Smooth muscle cell of the brain vasculature (primary cell): ENCODE measurements at regions not wholly inside any gene's neighbourhood (a gene's known extent, or its start where the extent isn't known, plus 50 kb on each side); places are given as distances from the start of the nearest gene placed in this dataset.
"Not testable (repeated sequence)": the region's sequence is repeated elsewhere in the genome, so short reads cannot be mapped to it uniquely, and the experiment has no call there.

Experiments
- DNase-seq: peaks from one replicate; pipeline ENCODE4 v3.0.0-alpha.2; 2012; ENCODE audit warnings: low read depth, low spot score

DNA sequence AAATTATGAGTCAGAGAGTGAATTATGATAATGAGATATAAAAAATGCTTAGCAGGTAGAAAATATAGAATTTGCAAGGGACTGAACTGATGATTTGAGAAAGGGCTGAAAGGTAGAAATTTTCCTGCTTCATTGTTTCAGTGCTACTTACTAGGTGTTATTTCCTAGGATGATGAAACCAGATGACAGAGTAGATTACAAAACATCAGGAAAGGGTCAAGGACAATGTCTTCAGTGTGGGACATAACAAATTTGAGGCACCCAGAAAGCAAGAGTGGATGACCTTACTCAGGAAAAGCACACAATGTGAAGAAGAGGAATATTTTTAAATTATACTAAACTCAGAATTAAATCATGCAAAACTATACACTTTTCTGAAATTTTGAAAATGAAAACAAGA, 102.1 kb downstream of the SHCBP1 start:
- DNase-seq = no peak

DNA sequence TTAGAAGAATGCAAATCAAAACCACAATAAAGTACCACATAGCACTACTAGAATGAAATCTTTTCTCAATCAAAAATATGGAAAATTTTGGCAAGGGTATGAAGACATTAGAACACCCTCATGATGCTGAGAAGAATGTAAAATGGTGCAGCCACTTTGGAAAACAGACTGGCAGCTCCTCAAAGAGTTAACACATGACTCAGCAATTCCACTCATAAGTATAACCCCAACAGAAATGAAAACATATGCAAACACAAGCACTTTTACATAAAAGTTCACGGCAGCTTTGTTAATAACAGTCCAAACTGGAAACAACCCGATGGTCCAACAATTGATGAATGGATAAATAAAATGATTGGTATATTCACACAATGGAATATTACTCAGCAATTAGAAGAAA, 124.5 kb downstream of the SHCBP1 start:
- no peak for DNase-seq

DNA sequence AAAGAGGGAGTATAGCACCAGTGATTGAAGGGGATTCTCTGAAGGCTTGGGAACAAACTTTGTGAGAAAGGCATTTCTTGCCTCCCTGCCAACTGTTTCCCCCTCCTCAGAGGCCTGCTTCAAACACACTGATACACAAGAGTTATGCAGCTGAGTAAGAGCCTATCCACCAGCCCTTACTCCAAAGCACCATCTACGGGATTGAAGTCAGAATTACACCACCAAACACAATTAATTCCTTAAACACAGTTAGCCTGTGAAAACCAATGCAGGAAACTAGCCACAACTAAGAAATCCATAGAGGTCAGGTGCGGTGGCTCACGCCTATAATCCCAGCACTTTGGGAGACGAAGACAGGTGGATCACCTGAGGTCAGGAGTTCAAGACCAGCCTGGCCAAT, 138.3 kb downstream of the SHCBP1 start:
- DNase-seq = no peak

DNA sequence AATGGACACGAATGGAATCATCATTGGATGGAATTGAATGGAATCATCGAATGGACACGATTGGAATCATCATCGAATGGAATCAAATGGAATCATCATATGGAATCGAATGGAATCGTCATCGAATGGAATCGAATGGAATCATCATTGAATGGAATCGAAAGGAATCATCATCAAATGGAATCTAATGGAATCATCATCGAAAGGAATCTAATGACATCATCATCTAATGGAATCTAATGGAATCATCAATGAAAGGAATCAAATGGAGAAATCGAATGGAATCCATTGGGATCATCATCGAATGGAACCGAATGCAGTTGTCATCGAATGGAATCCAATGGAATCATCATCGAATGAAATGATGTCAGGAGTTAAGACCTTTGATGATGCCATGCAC, 154.9 kb downstream of the SHCBP1 start:
- no peak for DNase-seq

DNA sequence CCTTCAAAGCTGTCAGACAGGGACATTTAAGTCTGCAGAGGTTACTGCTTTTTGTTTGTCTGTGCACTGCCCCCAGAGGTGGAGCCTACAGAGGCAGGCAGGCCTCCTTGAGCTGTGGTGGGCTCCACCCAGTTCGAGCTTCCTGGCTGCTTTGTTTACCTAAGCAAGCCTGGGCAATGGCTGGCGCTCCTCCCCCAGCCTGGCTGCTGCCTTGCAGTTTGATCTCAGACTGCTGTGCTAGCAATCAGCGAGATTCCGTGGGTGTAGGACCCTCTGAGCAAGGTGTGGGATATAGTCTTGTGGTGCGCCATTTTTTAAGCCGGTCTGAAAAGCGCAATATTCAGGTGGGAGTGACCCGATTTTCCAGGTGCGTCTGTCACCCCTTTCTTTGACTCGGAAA, 166.4 kb downstream of the SHCBP1 start:
- DNase-seq = not testable (repeated sequence)

DNA sequence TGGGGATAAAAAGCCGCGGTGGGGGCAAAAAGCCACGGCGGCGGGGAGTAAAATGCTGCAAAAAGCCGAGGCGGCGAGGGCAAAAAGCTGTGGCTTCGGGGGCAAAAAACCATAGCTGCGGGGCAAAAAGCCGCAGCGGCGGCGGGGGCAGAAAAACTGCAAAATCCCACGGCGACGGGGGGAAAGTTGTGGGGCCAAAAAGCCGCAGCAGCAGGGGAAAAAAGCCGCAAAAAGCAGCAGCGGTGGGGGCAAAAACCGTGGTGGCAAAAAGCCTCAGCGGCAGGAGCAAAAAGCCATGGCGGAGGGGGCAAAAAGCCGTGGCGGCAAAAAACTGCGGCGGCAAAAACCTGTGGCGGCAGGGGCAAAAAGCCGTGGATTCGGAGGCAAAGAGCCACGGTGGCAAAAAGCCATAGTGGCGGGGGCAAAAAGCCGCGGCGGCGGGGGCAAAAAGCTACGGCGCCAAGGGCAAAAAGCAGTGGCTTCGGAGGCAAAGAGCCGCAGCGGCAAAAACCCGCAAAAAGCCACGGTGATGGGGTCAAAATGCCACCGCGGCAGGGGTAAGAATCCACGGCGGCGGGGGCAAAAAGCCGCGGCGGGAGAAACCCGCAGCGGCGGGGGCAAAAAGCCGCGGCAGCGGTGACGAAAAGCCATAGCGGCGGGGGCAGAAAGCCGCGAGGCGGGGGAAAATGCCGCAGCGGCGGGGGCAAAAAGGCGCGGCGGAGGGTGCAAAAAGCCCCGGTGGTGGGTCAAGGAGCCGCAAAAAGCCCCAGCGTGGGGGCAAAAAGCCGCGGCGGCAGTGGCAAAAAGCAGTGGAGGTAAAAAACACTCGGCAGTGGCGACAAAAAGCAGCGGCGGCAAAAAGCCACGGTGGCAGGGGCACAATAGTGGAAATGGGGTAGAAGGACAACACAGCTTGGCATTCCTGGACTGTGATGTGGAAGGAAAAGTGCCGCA, 192.8 kb downstream of the SHCBP1 start:
- DNase-seq = no peak

DNA sequence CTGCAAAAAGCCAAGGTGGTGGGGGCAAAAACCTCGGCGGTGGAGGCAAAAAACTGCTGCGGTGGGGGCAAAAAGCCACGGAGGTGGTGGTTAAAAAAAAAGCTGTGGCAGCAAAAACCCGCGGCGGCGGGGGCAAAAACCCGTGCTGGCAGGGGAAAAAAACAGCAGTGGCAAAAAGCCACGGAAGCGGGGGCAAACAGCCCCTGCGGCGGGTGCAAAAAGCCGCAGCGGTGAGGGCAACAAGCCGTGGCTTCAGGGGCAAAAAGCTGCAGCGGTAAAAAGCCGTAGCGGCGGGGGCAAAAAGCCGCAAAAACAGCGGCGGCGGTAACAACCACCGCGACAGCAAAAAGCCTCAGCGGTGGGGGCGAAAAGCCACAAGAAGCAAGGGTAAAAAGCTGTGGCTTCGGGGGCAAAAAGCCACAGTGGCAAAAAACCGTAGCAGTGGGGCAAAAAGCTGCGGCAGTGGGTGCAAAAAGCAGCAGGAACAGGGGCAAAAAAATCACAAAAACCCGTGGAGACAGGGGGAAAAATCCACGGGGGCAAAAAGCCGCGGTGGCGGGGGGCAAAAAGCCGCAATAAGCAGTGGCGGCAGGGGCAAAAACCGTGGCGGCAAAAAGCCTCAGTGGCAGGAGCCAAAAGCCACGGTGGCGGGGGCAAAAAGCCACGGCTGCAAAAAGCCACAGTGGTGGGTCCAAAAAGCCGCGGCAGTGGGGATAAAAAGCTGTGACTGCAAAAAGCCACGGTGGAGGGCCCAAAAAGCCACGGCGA, 193.7 kb downstream of the SHCBP1 start:
- DNase-seq = no peak

DNA sequence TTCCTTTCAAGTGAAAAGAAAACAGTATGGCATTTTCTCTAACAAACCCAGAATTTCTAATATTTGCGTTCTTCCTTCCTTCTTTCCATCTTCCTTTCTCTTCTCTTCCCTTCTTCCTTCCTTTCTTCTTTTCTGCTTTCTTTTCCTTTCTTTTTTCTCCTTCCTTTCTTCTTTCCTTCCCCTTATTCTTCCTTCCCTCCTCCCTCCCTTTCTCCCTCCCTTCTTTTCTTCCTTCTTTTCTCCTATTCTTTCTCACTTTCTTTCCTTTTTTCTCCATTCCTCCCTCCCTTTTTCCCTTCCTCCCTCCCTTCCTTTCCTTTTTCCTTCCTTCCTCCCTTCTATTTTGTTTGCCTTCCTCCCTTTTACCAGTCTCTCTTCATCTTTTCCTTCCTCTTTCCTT, 194.8 kb downstream of the SHCBP1 start:
- no peak for DNase-seq

DNA sequence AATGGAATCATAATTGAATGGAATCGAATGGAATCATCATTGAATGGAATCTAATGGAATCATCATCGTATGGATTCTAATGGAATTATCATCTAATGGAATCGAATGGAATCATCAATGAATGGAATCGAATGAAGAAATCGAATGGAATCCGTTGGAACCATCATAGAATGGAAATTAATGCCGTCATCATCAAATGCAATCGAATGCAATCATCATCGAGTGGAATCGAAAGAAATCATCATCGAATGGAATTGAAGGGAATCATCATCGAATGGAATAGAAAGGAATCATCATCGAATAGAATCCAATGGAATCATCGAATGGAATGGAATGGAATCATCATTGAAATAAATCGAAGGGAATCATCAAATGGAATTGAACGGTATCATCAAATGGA, 217.2 kb downstream of the SHCBP1 start:
- no peak for DNase-seq

DNA sequence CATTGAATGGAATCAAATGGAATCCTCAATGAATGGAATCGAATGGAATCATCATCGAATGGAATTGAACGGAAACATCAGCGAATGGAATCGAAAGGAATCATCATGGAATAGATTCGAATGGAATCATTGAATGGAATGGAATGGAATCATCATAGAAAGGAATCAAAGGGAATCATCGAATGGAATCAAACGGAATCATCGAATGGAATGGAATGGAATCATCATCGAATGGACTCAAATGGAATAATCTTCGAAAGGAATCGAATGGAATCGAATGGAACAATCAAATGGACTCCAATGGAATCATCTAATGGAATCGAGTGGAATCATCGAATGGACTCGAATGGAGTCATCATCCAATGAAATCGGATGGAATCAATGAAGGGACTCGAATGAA, 222.6 kb downstream of the SHCBP1 start:
- DNase-seq = not testable (repeated sequence)

DNA sequence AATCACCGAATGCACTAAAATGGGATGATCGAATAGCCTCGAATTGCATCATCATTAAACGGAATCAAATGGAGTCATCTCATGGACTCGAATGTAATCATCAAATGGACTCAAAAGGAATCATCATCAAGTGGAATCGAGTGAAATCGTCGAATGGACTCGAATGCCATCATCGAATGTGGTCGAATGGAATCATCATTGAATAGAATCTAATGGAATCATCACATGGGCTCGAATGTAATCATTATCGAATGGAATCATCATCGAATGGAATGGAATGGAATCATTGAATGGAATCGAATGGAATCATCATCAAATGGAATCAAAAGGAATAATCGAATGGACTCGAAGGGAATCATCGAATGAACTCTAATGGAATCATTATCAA, 224.3 kb downstream of the SHCBP1 start:
- not testable (repeated sequence) for DNase-seq

DNA sequence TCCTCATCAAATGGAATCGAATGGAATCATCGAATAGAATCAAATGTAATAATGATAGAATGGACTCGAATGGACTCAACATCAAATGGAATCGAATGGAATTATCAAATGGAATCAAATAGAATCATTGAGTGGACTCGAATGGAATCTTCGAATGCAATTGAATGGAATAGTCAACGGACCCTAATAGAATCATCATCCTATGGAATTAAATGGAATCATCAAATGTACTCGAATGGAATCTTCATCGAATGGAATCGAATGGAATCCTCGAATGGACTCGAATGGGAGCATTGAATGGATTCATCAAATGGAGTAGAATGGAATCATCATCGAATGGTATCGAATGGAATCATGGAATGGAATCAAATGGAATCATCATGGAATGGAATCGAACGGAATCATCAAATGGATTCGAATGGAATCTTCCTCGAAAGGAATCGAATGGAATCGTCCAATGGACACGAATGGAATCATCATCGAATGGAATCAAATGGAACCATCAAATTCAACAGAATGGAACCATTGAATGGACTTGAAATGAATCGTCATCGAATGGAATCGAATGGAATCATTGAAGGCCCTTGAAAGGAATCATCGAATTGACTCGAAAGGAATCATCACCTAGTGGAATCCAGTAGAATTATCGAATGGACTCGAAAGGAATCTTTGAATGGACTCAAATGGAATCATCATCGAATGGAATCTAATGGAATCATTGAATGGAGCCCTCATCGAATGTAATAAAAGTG, 224.9 kb downstream of the SHCBP1 start:
- not testable (repeated sequence) for DNase-seq

DNA sequence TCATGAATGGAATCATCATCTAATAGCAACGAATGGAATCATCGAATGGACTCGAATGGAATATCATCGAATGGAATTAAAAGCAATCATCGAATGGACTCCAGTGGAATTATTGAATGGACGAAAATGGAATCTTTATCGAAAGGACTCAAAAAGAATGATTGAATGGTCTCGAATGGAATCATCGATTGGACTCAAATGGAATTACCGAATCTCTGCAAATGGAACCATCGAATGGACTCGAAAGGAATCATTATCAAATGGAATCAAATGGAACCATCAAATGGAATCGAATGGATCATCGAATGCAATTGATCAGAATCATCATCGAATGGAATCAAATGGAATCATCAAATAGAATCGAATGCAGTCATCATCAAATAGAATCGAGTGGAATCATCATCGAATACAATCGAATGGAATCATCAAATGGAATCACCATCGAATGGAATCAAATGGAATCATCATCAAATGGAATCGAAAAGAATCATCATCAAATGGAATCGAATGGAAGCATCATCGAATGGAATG, 225.7 kb downstream of the SHCBP1 start:
- not testable (repeated sequence) for DNase-seq

DNA sequence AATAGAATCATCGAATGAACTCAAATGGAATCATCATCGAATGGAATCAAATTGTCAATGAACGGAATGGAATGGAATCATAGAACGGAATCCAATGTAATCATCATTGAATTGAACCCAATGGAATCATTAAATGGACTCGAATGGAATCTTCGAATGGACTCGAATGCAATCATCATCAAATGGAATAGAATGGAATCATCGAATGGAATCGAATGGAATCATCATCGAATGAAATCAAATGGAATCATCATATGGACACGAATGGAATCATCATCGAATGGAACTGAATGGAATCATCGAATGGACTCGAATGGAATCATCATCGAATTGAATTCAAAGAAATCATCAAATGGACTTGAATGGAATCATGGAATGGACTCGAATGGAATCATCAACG, 226.2 kb downstream of the SHCBP1 start:
- DNase-seq = not testable (repeated sequence)

DNA sequence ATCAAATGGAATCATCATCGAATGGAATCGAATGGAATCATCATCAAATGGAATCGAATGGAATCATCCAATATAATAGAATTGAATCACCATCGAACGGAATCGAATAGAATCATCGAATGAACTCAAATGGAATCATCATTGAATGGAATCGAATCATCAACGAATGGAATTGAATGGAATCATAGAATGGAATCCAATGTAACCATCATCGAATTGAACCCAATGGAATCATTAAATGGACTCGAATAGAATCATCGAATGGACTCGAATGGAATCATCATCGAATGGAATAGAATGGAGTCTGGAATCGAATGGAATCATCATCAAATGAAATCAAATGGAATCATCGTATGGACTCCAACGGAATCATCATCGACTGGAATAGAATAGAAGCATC, 227.0 kb downstream of the SHCBP1 start:
- DNase-seq = not testable (repeated sequence)

DNA sequence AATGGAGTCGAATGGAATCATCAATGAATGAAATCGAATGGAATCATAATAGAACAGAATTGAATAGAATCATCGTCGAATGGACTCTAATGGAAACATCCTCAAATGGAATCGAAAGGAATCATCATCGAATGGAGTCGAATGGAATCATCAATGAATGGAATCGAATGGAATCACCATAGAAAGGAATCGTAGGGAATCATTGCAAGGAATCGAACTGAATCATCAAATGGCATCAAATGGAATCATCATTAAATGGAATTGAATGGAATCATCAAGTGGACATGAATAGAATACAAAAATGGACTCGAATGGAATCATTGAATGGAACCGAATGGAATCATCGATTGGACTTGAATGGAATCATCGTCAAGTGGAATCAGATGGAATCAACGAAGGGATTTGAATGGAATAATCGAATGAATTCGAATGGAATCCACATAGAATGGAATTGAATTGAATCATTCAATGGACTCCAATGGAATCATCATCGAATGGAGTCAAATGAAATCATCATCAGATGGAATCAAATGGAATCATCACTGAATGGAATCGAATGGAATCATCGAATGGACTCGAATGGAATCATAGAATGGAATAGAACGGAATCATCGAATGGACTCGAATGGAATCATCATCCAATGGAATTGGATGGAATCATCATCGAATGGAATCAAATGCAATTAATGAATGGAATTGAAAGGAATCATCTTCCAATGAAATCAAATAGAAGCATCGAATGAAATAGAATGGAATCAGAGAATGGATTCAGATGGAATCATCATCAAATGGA, 228.1 kb downstream of the SHCBP1 start:
- not testable (repeated sequence) for DNase-seq

DNA sequence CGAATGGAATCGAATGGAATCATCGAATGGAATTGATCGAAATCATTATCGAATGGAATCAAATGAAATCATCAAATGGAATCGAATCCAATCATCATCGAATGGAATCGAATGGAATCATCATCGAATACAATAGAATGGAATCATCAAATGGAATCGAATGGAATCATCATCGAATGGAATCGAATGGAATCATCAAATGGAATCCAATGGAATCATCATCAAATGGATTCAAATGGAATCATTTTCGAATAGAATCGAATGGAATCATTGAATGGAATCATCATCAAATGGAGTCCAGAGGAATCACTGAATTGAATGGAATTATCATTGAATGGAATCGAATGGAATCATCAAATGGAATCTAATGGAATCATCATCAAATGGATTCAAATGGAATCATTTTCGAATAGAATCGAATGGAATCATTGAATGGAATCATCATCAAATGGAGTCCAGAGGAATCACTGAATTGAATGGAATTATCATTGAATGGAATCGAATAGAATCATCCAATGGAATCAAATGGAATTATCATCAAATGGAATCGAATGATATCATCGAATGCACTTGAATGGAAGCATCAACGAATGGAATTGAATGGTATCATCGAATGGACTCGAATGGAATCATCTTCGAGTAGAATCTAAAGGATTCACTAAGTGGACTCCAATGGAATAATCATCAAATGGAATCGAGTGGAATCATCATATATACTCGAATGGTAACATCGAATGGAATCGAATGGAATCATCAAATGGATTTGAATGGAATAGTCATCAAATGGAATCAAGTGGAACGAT, 230.3 kb downstream of the SHCBP1 start:
- not testable (repeated sequence) for DNase-seq

DNA sequence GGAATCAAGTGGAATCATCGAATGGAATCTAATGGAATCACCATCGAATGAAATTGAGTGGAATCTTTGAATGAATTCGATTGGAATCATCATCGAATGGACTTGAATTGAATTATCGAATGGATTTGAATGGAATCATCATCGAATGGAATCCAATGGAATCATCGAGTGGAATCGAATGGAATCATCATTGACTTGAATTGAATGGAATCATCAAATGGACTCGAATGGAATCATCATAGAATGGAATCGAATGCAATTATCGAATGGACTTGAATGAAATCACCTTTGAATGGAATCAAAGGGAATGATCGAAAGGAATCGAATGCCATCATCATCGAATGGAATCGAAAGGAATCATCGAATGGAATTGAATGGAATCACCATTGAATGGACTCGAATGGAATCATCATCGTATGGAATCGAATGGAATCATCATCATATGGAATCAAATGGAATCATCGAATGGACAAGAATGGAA, 231.6 kb downstream of the SHCBP1 start:
- DNase-seq = peak; percentile 98

DNA sequence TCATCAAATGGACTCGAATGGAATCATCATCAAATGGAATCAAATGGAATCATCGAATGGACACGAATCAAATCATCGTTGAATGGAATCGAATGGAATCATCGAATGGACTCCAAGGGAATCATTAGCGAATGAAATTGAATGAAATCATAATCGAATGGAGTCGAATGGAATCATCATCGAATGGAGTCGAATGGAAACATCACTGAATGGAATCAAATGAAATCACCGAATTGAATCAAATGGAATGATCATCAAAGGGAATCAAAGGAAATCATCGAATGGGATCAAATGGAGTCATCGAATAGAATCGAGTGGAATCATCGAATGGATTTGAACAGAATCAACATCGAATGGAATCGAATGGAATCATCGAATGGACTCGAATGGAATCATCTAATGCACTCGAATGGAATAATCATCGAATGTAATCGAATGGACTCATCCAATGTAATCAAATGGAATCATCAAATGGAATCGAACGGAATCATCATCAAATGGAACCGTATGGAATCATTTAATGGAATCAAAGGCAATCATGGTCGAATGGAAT, 232.2 kb downstream of the SHCBP1 start:
- not testable (repeated sequence) for DNase-seq

DNA sequence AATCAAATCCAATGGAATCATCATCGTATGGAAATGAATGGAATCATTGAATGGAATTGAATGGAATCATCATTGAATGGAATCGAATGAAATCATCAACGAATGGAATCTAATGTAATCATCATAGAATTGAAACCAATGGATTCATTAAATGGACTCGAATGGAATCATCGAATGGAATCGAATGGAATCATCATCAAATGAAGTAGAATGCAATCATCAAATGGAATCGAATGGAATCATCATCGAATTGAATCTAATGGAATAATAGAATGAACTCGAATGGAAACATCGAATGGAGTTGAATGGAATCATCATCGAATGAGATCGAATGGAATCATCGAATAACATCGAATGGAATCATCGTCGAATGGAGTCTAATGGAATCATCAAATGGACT, 232.8 kb downstream of the SHCBP1 start:
- DNase-seq = not testable (repeated sequence)
